A673 (cell line): ENCODE measurements at regions not wholly inside any gene's neighbourhood (a gene's known extent, or its start where the extent isn't known, plus 50 kb on each side); places are given as distances from the start of the nearest gene placed in this dataset.

Experiments
- BruUV-seq: library from RNA; stranded (reverse); fragments of 400-500 nt; replicated peaks from 2 replicates; lab custom pipeline; 2021; lab: Mats Ljungman, UMichigan
- CTCF ChIA-PET: fragments of 300-600 bp; sonication (Branson Sonifier 250); formaldehyde crosslinking; loops from one replicate; lab custom pipeline; 2022; ENCODE audit warnings: antibody characterized with exemption; lab: Charles Lee
- POLR2A ChIA-PET: fragments of 300-600 bp; sonication (Branson Sonifier 250); formaldehyde crosslinking; loops from one replicate; lab custom pipeline; 2022; ENCODE audit warnings: antibody characterized with exemption; ENCODE audit not compliant: low non-redundant PET; lab: Charles Lee
- DNase-seq: peaks from one replicate; pipeline ENCODE4 v3.0.0-alpha.2; 2015; ENCODE audit warnings: low spot score
- H3K27ac ChIP-seq: fragments of 200-600 bp; sonication (generic); 2 replicates; pipeline ENCODE4 v1.5.1; 2016; ENCODE audit warnings: mixed run types, low read depth, mild to moderate bottlenecking, mixed read lengths, antibody characterized with exemption, low read length; ENCODE audit not compliant: poor library complexity, severe bottlenecking
- H3K27me3 ChIP-seq: fragments of 200-600 bp; sonication (generic); replicated peaks from 2 replicates; pipeline ENCODE4 v1.6.1; 2017; ENCODE audit warnings: mixed run types, low read depth, mild to moderate bottlenecking, mixed read lengths, antibody characterized with exemption, low read length; ENCODE audit not compliant: insufficient read depth, poor library complexity
- H3K36me3 ChIP-seq: fragments of 200-600 bp; sonication (generic); 2 replicates; pipeline ENCODE4 v1.6.1; 2016; ENCODE audit warnings: mixed run types, mild to moderate bottlenecking, mixed read lengths, antibody characterized with exemption, low read length; ENCODE audit not compliant: insufficient read depth, poor library complexity, severe bottlenecking
- H3K4me1 ChIP-seq: fragments of 200-600 bp; sonication (generic); 2 replicates; pipeline ENCODE4 v1.6.1; 2017; ENCODE audit warnings: mixed run types, mild to moderate bottlenecking, mixed read lengths, antibody characterized with exemption, low read length; ENCODE audit not compliant: insufficient read depth, poor library complexity, severe bottlenecking
- H3K4me3 ChIP-seq: fragments of 200-600 bp; sonication (generic); 2 replicates; pipeline ENCODE4 v1.5.1; 2016; ENCODE audit warnings: low read depth, mixed run types, mild to moderate bottlenecking, mixed read lengths, low read length; ENCODE audit not compliant: poor library complexity, severe bottlenecking
- H3K9me3 ChIP-seq: fragments of 200-600 bp; sonication (generic); 2 replicates; pipeline ENCODE4 v1.6.1; 2016; ENCODE audit warnings: mixed run types, low read depth, mild to moderate bottlenecking, mixed read lengths, antibody characterized with exemption, low read length; ENCODE audit not compliant: poor library complexity, severe bottlenecking
- EZH2 ChIP-seq: fragments of 200-600 bp; sonication (generic); IDR thresholded peaks from 2 replicates; pipeline ENCODE4 v1.6.1; 2017; ENCODE audit warnings: borderline replicate concordance, low read depth, mild to moderate bottlenecking, mixed read lengths, antibody characterized with exemption, low read length; ENCODE audit not compliant: poor library complexity, severe bottlenecking
- intact Hi-C: fragments of 100-400 bp; cut with micrococcal nuclease; formaldehyde crosslinking; loops from one replicate; pipeline ENCODE4 v1.10.0; 2022; ENCODE audit not compliant: unreplicated experiment
- TF ChIP-seq, protein P1 (sequence below): fragments of 300-800, 200-600 bp; sonication (generic); conservative IDR thresholded peaks from 2 replicates; pipeline ENCODE4 v1.5.1; 2017; ENCODE audit warnings: low read depth, mild to moderate bottlenecking, antibody characterized with exemption, low read length, moderate library complexity, mixed read lengths

DNA sequence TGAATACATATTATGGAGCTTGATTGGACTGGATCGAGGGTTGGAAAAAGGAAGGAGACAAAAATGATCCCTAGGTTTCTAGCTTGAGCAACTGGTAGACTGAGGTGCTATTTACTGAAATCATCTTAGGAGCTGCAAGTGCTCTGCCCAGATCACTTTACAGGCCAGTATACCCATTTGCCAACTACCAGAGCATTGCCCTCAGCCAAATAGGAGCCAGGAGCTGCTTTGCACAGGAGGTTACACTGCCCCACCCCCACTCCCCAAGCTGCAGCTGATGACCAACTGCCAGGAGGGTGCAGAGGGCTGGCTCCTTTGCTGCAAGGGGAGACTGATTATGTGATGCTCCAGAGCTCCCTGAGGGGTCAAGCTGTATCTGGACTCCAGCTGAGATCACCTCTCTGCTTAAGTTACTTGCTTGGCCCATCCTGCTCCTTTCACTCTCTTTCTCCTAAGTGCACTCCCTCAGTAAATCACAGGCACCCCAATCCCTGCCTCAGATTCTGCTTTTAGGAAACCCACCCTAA is 275.4 kb downstream of the ZEB1 start:
- Histone ChIP-seq H3K36me3 (no peaks in the 10 kb centered on the region), H3K27ac (no peak overlapping the region), H3K4me3 (no peak overlapping the region), H3K9me3 (no peaks in the 10 kb centered on the region), H3K27me3 (no peaks in the 10 kb centered on the region), H3K4me1 (no peaks in the 10 kb centered on the region)
- POLR2A ChIA-PET, result no interaction called here
- CTCF ChIA-PET, result no interaction called here
- intact Hi-C loops, result no loop called here
- TF ChIP-seq, protein P1, sequence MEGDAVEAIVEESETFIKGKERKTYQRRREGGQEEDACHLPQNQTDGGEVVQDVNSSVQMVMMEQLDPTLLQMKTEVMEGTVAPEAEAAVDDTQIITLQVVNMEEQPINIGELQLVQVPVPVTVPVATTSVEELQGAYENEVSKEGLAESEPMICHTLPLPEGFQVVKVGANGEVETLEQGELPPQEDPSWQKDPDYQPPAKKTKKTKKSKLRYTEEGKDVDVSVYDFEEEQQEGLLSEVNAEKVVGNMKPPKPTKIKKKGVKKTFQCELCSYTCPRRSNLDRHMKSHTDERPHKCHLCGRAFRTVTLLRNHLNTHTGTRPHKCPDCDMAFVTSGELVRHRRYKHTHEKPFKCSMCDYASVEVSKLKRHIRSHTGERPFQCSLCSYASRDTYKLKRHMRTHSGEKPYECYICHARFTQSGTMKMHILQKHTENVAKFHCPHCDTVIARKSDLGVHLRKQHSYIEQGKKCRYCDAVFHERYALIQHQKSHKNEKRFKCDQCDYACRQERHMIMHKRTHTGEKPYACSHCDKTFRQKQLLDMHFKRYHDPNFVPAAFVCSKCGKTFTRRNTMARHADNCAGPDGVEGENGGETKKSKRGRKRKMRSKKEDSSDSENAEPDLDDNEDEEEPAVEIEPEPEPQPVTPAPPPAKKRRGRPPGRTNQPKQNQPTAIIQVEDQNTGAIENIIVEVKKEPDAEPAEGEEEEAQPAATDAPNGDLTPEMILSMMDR, result no peak
- TF ChIP-seq EZH2, result no peak
- no peak for DNase-seq
- no TSS peak for BruUV-seq

DNA sequence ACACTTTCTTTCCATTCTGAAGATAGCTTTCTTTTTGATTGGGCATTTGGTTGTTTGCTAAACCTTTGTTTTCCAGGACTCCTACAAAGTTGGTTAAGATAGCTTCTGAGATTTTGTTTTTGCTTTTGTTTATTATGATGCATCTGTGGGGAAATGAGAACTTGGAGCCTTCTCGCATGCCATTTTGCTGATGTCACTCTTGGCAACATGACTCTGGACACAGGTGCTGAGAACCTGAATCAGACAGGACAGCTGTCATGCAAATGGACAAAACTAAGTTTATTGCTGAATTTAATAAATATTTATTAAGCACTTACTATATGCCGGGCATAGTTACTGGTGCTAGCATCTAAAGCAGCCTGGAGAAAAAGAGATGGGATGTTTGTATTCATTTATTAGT is 274.1 kb downstream of the ZEB1 start:
- H3K36me3 ChIP-seq, result no peaks in the 10 kb centered on the region
- no peak overlapping the region for H3K27ac ChIP-seq
- ChIA-PET CTCF (interaction anchor here (0.6 kb wide), 1 partner anchor 1002 kb away, joined by 3 read pairs; no protein-coding TSS in a partner anchor), POLR2A (no interaction called here)
- TF ChIP-seq, protein P1, result no peak
- TF ChIP-seq EZH2, result no peak
- H3K4me1 ChIP-seq, result no peaks in the 10 kb centered on the region
- no peak overlapping the region for H3K4me3 ChIP-seq
- H3K27me3 ChIP-seq, result no peaks in the 10 kb centered on the region
- intact Hi-C loops, result no loop called here
- no TSS peak for BruUV-seq
- no peak for DNase-seq
- no peaks in the 10 kb centered on the region for H3K9me3 ChIP-seq

DNA sequence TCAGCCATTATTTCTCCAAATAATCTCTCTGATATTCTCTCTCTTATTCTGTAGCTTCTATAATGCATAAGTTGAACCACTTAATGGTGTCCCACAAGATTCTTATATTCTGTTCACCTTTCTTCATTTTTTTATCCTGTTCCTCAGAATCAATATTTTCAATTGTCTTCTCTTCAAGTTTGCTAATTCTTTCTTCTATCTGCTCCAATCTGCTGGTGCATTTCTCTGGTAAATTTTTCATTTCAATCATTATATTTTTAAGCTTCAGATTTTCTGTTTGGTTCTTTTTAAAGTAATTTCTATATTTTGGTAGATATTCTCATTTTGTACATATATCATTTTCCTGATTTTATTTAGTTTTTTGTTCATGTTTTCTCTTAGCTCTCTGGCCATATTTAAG is 272.6 kb downstream of the ZEB1 start:
- H3K4me3 ChIP-seq, result no peak overlapping the region
- no peak overlapping the region for H3K27ac ChIP-seq
- H3K27me3 ChIP-seq, result no peaks in the 10 kb centered on the region
- H3K36me3 ChIP-seq, result no peaks in the 10 kb centered on the region
- ChIA-PET CTCF (no interaction called here), POLR2A (no interaction called here)
- H3K4me1 ChIP-seq, result no peaks in the 10 kb centered on the region
- H3K9me3 ChIP-seq, result no peaks in the 10 kb centered on the region
- TF ChIP-seq EZH2, result no peak
- TF ChIP-seq, protein P1, result no peak
- intact Hi-C loops, result no loop called here
- DNase-seq, result no peak
- BruUV-seq, result no TSS peak
